T47D (cell line): ENCODE measurements at regions not wholly inside any gene's neighbourhood (a gene's known extent, or its start where the extent isn't known, plus 50 kb on each side); places are given as distances from the start of the nearest gene placed in this dataset.

Source experiments
- DNase-seq, 2 experiments: peaks; one replicate each; pipeline versions ENCODE4 v3.0.0 to v3.0.0-alpha.2; 2011 to 2012; ENCODE audit warnings: low read depth in 1 of 2, low spot score in 1 of 2
- JUND ChIP-seq: IDR thresholded peaks from 2 replicates; pipeline ENCODE4 v1.6.1; 2012; ENCODE audit warnings: low read depth
- in situ Hi-C: cut with HindIII; loops from 2 replicates; pipeline ENCODE4 v1.10.0; 2016; ENCODE audit warnings: low sequenced_read_pairs, low pct_unique_long_range_greater_than_20kb

GRCh38 chr2:139059617-139060016, 279.4 kb upstream of the NXPH2 start:
- DNase-seq = no peak
- no peak for TF ChIP-seq JUND
- in situ Hi-C loops = no loop called here

DNA sequence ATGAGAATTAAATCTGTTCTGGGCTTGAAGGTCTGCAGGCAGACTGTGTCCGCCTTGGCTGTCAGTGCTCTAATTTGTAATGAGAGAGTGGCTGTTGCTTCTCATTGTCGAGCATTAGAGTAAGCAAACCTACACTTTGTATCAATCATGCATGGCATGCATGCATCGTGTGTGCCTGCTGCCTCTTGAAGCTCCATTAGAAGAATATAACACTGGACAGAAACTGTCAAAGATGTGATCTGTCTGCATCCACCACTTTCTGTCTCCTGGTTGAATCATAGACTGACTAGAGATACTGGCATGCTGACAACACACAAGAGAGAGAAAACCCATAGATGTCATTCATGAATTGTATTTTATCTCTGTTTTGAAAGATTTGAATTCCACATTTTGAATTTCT, 275.0 kb upstream of the NXPH2 start:
- TF ChIP-seq JUND = no peak
- in situ Hi-C loops = no loop called here
- no peak for DNase-seq

- in situ Hi-C loops = no loop called here
- TF ChIP-seq JUND = no peak
- no peak for DNase-seq
Observed at GRCh38 chr2:139048017-139048416, 267.8 kb upstream of the NXPH2 start.

DNA sequence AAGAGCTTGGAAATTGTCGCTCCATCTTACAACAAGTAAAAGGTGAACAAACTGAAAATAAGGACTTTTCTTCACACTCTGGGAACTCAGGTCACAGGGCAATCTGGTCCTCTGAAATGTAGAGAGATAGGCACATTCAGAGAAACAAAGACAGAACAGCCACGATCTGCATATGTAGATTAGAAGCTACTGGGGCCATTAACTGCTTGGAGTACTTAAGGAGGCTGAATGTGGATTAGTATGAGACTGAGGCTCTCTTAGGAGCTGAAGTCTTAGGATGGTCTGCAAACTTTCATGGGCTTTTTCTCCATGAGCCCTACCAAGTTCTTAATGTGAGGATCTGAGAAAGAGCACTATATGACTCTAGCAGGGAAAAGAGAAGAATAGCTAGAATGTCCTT, 265.3 kb upstream of the NXPH2 start:
- DNase-seq = no peak
- no peak for TF ChIP-seq JUND
- in situ Hi-C loops = no loop called here

DNA sequence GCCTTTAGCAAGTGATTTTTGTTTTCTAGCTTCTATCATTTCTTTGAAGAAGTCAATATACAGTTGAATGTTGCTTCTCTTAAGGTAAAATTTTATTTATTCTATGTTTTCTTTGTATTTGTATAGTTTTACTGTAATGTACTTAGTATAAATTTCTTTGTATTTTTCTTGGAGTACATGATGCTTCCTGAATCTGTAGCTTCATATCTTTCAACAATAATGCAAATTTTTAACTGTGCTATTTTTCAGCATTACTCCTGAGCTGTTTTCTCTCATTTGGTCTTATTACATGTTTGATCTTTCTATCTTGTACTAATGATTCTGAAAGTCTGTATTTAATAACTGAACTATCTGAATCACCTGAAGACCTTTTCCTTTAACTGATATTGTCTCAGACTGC, 253.9 kb upstream of the NXPH2 start:
- TF ChIP-seq JUND = no peak
- in situ Hi-C loops = no loop called here
- no peak for DNase-seq

DNA sequence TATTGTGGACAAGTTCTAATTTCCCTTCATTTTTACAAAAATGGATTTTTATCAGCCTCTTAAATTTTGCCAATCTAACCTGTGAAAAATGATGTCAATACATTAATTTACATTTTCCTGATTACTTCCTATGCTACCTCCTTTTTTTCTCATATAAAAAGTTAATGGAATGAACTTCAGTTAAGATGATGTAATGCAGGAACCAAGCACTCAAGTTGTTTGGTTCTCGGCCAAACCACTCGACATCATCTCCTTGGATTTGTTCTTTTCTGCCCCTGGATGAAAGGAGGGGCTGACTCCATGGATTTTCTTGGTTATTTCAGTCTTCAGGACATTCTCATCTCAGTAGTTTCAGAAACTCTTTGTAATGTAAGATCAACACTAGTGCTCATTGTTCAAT, 253.1 kb upstream of the NXPH2 start:
- no peak for DNase-seq

DNA sequence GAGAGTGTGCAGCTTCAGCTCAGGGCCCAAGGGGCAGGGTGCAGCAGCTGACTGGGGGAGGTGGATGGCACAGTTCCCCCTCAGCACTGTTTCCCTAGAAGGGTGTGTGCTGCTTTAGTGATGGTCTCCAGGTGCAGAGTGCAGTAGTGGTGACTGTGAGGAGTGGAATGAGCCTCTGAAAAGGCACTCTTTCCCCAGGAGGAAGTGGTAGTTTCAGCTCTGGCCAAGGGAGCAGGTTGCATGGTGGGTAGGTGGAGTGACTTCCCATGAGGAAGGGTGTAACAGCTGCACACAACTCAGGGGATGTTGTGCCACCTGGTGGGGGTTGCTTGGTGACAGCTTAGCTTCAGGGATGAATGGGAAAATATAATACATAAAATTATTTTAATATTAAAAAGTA, 251.5 kb upstream of the NXPH2 start:
- in situ Hi-C loops = no loop called here
- no peak for TF ChIP-seq JUND

More for the DNA sequence above, 253.1 kb upstream of the NXPH2 start:
- no peak for TF ChIP-seq JUND
- in situ Hi-C loops = no loop called here

GRCh38 chr2:139020287-139020686, 240.1 kb upstream of the NXPH2 start:
- no peak for TF ChIP-seq JUND
- DNase-seq = no peak
- in situ Hi-C loops = no loop called here

More for the DNA sequence above, 251.5 kb upstream of the NXPH2 start:
- DNase-seq = peak; percentile 1 to 5

DNA sequence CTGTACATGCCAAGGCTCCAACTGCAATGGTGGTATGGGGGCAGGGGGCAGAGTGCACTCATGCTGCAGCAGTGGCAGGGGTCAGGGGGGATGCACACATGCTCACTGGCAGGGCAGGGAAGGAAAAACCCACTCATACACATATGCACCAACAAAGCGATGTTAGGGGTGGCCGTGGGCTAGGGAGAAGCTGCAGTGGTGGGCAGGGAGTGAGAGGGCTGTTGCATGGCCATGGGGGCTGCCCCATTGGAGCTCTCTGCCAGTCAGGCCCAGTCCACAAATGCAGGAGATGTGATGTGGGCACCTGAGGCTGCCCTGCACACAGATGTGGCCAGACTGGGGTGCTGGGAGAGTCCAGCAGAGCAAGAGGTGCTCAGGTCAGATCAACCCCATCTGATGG, 238.1 kb upstream of the NXPH2 start:
- no peak for DNase-seq
- no peak for TF ChIP-seq JUND
- in situ Hi-C loops = no loop called here

DNA sequence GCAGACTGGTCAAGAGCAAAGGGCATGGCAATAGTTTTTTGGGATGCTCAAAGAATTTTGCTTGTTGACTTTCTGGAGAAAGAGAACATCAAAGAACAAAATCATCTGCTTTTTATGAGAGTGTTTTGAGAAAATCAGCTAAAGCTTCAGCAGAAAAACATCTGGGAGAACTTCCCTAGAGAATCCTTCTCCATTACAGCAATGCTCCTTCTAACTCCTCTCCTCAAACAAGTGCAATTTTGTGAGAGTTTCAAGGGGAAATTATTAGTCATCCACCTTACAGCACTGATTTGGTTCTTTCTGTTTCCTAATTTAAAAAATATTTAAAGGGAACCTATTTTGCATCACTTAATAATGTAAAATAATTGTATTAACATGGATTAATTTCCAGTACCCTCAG, 226.9 kb upstream of the NXPH2 start:
- no peak for TF ChIP-seq JUND
- in situ Hi-C loops = no loop called here
- DNase-seq = no peak

- TF ChIP-seq JUND = no peak
- in situ Hi-C loops = no loop called here
- no peak for DNase-seq
Observed at GRCh38 chr2:139000131-139000785, 220.1 kb upstream of the NXPH2 start.

GRCh38 chr2:138997856-138998517, 217.8 kb upstream of the NXPH2 start:
- no peak for TF ChIP-seq JUND
- no peak for DNase-seq
- in situ Hi-C loops = no loop called here

GRCh38 chr2:138997346-138997745, 217.2 kb upstream of the NXPH2 start:
- DNase-seq = no peak
- no peak for TF ChIP-seq JUND
- in situ Hi-C loops = no loop called here

GRCh38 chr2:138994502-138994901, 214.3 kb upstream of the NXPH2 start:
- in situ Hi-C loops = no loop called here

More at GRCh38 chr2:138994502-138994901, 214.3 kb upstream of the NXPH2 start:
- TF ChIP-seq JUND = no peak
- no peak for DNase-seq
